ENCODE measurements at regions not wholly inside any gene's neighbourhood (a gene's known extent, or its start where the extent isn't known, plus 50 kb on each side); places are given as distances from the start of the nearest gene placed in this dataset.

DNA sequence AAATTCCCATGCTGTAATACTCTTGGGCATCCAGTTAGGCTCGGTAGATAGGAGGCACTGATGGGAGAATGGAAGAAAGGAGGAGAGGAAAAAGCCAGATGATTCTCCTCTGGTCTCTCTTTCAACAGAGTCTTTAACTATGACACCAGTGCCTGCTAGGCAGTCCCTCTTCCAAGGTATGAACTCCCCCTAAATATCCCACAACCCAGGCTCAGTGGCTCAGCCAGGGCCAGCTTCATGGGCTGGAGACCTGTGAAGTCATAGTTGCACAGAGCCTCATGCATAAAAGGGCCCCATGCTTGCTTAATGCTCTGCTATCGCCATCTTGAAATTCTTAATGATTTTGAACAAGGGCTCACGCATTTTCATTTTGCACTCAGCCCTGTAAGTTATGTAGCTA, 869.2 kb upstream of the GCFC2 start:
- no peak for DNase-seq (ENCODE audit: low spot score)

DNA sequence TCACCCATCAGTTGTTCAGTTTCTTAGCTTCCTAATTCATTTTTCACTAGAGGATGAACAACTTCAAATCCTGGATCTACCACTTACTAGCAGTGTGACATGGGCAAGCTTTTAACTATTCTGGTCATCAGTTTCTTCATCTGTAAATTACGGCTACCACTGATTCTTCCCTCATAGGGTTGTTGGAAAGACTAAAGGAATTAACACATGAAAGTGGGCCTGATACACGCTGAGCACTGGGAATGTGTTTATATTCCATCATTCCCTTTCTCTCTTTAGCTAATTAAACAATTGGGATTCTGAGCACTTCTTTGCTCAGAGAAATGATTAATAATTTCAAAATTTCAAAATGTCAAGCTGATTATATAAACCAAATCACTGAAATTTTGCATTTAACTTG, 862.3 kb upstream of the GCFC2 start:
- DNase-seq (ENCODE audit: low spot score) = no peak

DNA sequence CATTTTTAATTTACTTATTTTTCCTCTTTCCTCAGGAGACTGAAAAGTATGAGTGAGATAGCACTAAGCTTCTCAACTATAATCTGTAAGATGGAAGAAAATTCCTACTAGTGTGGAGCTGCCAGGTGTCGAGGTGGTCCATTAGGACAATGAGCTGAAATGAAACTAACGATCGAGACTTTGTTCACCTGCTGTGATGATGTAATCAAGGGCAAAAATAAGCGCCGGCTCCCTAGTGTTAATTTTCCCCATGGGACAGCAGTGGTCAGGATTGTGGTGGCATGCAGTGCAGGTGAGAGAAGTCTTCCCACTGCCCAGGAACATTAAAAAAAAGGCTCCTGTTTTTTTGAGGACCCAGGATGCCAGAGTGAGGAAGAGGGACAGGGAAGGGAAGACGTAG, 859.1 kb upstream of the GCFC2 start:
- no peak for DNase-seq (ENCODE audit: low spot score)

DNA sequence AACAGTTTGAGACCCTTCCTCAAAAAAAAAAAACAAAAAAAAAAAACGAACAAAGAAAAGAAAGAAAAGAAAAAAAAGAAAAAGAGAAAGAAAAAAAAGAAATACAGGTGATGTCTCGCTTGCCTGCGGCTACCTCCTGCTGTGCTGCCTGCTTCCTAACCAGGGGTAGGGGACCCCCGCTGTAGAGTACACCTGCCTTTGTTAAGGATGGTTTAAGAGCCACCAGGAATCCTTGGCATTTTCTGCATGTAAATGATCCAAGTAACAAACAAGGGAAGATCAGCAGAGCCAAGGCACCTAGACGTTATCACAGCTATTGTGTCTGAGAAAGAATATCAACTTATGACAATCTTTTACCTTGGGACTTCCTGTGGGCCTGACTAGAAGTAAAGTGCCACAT, 856.8 kb upstream of the GCFC2 start:
- no peak for DNase-seq (ENCODE audit: low spot score)

DNA sequence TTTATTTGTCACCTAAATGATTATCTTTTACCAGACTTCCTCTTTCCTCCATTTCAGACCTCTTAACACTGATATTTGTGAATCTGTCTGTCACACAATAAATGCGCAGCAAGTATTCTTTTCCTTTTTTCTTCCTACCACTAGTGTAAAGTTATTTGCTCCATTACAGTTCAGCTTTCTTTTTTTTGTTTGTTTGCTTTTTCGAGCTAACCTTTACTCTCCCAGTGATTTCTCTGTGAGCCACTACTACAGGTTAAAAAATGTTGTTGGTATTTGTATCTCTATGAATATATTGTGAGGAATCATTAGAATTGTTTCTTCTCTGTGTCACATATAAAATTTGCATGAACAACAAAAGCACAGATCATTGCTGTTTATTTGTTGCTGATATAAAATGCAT, 854.0 kb upstream of the GCFC2 start:
- DNase-seq (ENCODE audit: low spot score) = no peak

DNA sequence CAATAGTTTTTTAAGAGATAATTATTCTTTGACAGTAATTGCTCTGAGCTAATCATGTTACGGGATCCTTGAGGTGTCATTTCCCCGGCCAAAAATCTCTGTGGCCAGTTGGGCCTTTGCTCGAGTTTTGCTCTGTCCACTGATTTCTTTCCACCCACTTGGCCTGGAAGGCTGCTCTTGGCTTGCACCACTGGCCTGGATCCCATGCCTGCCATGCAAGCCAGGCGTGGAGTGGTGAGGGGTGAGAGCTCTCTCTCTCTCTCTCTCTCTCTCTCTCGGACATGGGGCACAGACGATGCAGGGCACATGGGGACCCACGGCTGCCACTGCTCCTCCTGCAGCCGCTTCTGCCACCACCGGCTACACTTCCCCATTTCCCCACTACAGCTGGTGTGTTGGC, 853.0 kb upstream of the GCFC2 start:
- DNase-seq (ENCODE audit: low spot score) = peak; percentile 14

DNA sequence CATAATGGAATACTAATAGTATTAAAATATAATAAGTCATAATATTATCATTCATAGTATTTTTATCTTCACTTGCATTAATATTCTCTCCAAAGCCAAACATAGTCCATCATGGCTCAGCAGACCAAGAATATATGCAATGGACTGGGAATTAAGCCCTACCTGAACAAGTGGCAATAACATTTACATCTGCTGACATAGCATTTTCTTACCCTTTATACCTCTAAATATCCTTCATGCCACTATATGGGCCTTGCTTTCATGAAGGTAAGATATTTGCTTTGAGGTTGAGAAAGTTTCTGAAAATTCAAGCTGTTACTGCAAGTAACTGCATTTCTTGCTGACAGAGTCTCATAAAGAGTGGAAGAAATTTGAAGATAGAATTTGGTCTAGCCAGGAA, 847.4 kb upstream of the GCFC2 start:
- no peak for DNase-seq (ENCODE audit: low spot score)

DNA sequence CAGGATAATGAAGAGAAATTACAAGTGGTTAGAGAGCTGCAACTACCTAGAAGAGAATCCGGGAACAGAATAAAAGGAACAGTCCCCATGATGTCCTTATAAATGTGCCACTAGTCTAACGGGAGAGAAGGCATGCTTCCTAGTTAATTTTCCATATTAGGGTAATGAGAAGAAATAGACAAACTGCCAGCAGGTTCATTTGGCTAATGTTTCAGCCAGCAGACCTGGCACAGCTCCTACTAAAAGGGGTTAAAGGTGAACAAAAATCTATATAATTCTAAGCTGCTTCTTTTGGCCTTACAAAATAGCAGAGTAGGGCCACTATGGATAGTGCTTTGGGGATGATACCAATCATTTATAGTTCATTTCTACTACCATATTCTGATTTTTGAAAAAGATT, 845.3 kb upstream of the GCFC2 start:
- no peak for DNase-seq (ENCODE audit: low spot score)

DNA sequence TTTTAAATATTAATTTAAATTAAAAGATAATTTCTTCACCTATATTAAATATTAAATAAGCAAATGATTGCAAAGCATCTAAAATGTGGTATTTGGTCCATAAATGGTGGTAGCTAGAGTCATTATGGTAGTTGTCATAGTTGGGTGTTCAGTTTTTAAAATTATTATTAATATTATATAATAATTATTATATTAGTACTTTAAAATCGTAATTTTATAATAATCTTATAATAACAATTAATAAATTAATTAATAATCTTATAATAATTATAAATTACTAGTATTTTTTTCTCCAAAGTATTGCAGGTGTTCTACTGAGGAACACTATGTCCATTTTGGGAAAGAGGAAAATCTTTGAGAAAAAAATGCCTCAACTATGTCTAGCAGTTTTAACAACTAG, 835.5 kb upstream of the GCFC2 start:
- no peak for DNase-seq (ENCODE audit: low spot score)

DNA sequence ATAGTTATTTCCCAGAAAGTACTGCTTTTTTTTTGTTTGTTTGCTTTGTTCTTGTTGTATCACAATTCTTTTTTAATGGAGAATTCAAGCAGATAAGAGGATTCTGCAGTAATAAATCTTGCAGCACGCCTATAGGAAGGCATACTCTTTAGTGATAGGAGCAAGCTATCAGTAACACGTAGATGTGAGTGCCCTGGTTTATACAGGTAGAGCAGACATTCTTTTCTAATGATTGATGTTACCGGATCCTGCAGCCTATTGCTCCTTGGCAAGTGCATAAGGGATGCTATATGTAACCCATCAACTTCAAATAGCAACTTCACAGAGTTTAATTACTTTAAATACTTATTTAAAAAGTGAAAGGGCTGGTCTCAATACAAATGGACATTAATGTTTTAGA, 834.2 kb upstream of the GCFC2 start:
- DNase-seq (ENCODE audit: low spot score) = no peak

DNA sequence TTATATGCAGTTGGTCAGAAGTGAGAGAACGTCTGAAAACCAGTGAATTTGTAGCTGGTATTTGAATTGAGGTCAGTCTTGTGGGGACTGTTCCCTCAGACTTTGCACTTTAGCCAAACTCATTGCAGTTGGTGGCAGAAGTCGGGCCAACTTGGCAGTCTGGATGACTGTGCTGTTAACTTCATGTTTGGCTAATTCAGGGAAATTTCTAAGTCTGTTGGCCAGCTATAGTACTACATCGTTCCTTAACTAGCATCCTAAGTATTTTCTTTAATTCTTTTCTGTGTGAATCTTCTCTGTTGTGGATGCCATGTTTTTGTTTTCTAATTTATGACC, 806.8 kb upstream of the GCFC2 start:
- no peak for DNase-seq (ENCODE audit: low spot score)

DNA sequence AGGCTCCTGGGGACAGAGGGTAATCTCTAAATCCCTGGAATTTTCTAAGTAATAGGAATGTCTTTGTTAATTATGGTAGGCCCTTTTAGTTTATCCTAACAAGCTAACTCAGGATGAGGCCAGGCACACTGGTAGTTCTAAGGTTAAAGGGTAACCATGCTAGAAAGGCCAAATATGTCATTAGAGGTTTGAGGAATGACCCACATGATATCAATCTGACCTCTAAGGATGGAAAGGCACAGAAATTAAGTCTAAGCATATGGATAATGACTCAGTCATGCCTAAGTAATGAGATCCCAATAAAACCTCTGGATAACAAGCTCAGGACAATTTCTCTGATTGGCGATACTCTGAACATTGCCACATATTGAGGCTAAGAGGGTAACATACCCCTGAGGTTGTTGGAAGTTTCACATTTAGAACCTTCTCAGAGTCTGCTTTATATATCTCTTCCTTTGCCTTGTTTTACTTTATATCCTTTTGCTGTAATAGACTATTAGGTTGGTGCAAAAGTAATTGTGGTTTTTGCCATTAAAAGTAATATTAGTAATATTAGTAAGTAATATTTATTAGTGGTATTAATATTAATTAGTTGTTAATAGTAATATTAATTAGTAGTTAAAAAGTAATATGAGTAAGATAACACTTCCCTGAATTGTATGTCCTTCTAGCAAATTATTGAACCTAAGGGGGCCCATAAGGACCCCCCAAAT, 806.3 kb upstream of the GCFC2 start:
- DNase-seq (ENCODE audit: low spot score) = no peak

DNA sequence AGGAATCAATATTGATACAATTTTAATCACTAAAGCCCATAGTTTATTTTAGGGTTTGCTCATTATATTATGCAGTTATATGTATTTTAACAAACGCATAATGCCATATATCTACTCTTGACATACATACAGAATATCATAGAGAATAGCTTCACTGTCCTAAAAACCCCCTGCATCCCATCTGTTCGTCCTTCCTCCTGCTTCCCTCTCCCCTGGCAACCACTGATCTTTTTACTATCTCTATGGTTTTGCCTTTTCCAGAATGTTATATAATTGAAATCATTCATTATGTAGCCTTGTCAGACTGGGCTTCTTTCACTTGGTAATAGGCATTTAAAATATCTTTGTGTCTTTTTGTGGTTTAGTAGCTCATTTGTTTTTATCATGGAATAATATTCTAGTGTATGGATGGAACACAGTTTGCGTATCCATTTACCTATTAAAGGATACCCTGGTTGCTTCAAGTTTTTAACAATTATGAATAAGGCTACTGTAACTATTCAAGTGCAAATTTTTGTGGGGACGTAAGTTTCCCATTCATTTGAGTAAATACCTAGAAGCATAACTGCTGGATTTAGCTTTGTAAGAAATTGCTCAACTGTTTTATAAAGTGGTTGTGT, 801.6 kb upstream of the GCFC2 start:
- no peak for DNase-seq (ENCODE audit: low spot score)

DNA sequence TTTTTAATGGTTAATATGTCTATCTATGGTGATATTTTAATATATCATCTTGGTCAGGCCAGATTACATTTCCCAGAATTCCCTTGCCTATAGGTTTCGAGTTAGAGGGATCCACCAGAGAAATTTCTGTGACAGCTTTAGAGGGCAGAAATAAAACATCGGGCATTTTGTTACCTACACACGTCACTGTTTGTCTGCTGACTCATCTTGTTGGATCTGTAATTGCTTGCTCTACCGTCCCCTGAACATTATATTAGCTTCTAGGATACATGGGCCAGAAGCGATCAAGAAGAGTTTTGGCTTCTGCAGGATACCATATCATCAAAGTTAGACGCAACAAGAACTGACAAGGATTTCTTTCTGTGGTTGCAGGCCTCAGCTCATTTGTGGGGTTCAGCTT, 795.8 kb upstream of the GCFC2 start:
- DNase-seq (ENCODE audit: low spot score) = no peak

DNA sequence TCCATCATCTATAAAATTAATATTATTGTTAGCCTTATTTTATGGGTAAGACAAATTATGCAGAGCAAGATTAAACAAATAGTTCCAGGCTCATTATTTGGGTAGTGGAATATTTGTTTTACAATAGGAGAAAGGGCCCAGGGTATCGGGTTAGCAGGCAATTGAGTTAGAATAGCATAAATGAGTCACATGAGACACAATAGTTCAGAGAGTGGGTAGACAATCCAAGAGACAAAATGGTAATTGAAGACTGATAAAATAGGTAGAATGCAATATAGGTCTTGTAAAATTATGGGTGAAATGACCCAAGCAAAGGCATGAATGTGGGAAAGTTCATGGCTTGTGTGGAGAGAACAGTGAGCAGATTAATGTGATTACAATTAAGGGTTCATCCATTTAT, 790.9 kb upstream of the GCFC2 start:
- DNase-seq (ENCODE audit: low spot score) = no peak

DNA sequence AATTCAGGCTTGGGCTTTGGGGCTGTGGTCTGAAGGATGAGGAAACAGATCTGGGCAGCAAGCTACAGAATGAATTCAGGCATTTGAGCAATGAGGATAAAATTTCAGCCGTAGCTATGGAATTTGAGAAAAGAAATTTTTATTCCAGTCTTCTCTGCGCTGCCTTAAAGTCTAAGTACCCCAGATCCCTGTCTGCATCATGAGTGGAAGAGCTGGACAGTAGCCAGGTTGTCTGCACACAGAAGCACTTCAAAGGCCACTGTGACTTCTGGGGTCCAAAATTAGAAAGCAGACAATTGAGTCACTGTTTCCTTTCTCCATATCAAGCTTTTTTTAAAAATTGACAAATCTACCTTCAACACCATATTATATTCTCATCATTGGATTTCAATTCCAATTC, 787.6 kb upstream of the GCFC2 start:
- DNase-seq (ENCODE audit: low spot score) = no peak

DNA sequence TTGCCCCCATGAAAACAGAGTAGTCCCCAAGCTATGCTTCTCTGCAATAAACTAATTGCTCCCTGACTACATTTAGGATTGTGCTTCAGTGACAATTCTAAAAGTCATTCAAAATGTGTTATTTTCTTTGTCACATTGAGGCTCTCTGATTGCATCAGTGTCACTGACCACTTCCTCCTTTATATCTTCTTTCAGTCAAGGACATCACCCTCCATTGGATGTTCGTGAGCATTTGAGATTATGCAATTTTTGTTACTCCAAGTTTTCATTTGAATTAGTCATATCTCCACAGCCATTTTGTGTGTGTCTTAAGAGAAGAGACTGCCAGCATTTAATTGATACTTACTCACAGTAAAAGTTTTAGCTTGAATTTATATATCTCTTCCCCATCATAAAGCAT, 780.8 kb upstream of the GCFC2 start:
- DNase-seq (ENCODE audit: low spot score) = no peak

DNA sequence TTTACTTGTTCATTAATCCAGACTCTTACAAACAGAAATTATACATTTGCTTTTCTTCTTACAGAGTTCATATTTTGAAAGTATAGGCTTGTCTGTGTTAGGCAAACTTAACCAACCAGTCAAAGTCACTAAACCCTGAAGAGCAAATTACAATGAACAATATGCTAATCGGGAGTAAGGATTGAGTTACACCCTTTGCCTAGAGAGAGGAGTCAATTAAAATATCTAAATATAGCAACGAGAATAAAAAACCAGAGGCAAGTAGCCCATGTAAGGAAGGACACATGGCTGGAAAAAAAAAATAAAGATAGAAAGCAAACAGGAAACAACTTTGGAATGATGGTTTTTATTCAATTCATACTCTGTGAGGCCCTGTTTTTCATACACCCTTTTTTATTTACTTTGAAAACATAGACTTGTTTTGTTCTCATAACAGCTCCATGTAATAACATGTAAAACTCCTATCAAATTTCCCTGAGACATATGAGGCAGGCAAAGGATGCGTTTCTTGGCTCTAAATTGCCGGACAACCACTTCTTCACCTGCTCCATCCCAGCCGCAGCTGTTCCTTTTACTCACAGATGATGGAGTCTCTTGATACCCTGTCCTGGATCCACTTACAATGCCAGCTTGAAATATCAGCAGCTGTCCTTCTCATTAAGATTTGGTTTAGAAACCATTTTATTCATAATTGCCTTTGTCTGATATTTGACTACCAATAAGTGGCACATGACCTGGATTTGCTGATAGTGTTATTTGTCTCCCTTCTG, 767.7 kb upstream of the GCFC2 start:
- DNase-seq (ENCODE audit: low spot score) = no peak

DNA sequence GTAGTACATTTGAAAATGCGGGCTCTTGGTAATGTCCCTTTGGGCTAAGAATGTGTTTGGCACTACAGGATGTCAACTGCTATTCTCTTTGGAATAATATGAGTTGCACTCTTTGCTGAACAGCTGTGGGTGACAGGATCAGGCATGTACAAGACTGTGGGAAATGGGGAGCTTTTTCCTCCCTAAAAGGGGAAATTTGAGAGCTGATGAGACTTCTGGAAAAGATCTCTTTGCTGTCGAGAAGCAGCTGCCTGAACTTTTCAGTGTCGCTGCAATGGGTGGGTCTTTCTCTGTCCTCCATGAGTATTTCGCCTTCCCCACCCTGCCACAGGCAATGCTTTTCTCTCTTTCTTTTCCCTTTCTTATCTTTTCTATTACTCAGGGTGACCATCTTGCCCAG, 762.2 kb upstream of the GCFC2 start:
- no peak for DNase-seq (ENCODE audit: low spot score)

DNA sequence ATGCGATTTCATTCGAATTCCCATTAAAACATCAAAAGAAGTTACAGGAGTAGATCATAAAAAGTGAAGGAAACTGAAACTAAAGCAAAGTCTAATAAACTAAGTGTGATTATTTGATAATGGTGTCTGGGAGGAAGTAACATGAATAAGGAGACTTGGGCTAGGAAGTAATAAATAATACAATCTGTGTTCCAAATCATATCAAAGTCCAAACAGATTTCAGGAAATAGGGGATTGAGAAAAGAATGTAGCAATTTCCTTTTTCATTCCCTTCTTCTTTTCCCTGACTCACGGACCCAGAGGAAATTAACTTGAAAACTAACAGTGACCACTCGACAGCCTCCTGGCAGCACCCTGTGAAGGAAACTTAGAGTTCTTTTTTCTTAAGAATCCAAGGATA, 758.4 kb upstream of the GCFC2 start:
- DNase-seq (ENCODE audit: low spot score) = no peak

DNA sequence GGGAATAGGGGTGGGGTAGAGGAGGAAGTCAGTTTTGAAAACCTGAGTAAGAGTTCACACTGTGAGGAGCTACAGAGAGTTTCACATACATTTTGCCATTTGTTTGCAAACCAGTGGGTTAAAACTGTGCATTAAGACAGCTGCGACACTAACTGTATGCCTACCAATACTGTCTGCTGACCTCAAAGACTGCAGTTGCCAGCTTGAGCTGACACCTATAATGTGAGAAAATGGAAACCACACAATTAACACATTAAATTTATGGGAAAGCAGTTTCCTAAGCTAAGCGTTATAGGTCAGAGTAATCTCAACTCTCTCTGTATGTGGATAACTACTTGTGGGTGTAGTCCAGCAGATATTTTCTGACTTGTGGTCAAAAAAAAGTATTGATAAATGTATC, 756.6 kb upstream of the GCFC2 start:
- no peak for DNase-seq (ENCODE audit: low spot score)

DNA sequence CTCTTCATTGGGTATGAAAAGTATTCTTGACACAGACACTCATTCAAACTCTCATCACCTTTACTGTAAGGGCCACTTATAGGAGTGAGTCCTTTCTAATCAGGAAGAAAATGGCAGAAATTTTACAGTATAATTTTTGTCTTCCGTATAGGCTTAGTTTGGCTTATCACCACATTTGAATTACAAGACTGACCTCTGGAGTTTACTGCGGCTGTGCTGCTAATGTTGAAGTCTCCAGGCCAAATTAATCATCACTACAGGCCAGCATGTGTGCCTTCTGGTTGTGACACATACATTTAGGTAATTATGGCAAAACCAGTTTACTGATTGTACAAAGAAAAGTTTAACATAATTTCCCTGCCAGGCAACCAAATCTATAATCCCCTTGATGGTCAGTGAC, 753.6 kb upstream of the GCFC2 start:
- DNase-seq (ENCODE audit: low spot score) = no peak

DNA sequence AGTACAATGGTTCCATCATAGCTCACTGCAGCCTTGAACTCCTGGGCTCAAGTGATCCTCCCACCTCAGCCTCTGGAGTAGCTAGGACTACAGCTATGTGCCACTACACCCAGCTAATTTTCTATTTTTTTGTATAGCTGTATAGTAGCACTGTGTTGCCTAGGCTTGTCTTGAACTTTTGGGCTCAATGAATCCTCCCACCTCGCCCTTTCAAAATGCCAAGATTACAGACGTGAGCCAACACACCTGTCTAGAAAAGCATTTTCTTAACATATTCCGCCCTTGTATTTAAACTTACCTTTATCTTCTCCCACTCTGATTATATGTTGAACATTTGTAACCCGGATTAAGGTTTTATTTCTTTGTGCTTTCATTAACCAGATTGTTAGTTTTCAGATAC, 750.7 kb upstream of the GCFC2 start:
- no peak for DNase-seq (ENCODE audit: low spot score)

DNA sequence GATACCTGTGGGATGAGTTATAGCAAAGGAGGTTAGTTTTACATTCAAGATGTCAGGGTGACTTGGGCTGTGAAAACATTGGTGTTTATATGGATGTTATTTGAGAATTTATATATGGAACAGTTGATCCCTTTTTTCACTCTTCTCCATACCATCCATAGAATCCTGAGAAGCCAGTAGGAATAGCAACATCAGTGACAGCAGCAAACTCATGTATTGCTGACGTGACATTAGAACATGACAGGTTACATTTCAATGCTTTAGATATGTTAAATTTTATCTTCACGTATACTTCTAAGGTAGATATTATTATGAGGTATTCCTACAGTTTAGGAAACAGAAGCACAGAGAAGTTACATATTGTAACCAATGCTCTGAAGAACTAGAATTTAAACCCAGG, 745.2 kb upstream of the GCFC2 start:
- no peak for DNase-seq (ENCODE audit: low spot score)
